ENCODE measurements at regions not wholly inside any gene's neighbourhood (a gene's known extent, or its start where the extent isn't known, plus 50 kb on each side); places are given as distances from the start of the nearest gene placed in this dataset.

GRCh38 chr6:106866875-106867658, 107.5 kb downstream of the CD24 start:
- H3K79me1 ChIP-seq (ENCODE audit: low read length), result no peaks in the 10 kb centered on the region
- H2BK120ac ChIP-seq (ENCODE audit: low read depth, low read length), result no peak overlapping the region
- no peak overlapping the region for H3K4ac ChIP-seq (ENCODE audit: low read depth, low read length)
- H3K23ac ChIP-seq (ENCODE audit: low read length), result no peak overlapping the region
- no peak overlapping the region for H3K56ac ChIP-seq (ENCODE audit: low read length)
- no peaks in the 10 kb centered on the region for H3K79me2 ChIP-seq (ENCODE audit: control insufficient read depth, insufficient read depth, low read length)
- no peaks in the 10 kb centered on the region for H3K36me3 ChIP-seq (ENCODE audit: control insufficient read depth, insufficient read depth, low read length)
- H3K4me1 ChIP-seq (ENCODE audit: control insufficient read depth, low read depth, low read length), result no peaks in the 10 kb centered on the region
- no peak overlapping the region for H4K8ac ChIP-seq (ENCODE audit: low read depth, low read length)
- no peak overlapping the region for H4K5ac ChIP-seq (ENCODE audit: low read length)
- no peak overlapping the region for H3K18ac ChIP-seq (ENCODE audit: low read length)
- H2BK15ac ChIP-seq (replicated peaks; ENCODE audit: low read depth), result no peak overlapping the region
- H2AK5ac ChIP-seq (ENCODE audit: low read length), result no peak overlapping the region
- no peaks in the 10 kb centered on the region for H3K27me3 ChIP-seq (ENCODE audit: insufficient read depth, low read length, poor library complexity)
- peak; percentile 19 for DNase-seq
- no peak overlapping the region for H3K4me2 ChIP-seq (ENCODE audit: low read length)
- H3K9ac ChIP-seq (ENCODE audit: low read length), result no peak overlapping the region
- H3K27ac ChIP-seq (ENCODE audit: low read depth, low read length), result no peak overlapping the region
- H2BK5ac ChIP-seq (ENCODE audit: low read length), result no peak overlapping the region
- H3K4me3 ChIP-seq (ENCODE audit: low read length), result no peak overlapping the region
- no CpG with 5 or more reads among the region's 15 CpGs for WGBS (ENCODE audit: extremely low coverage, insufficient coverage, low lambda C conversion rate)

GRCh38 chr6:106862858-106863257, 111.7 kb downstream of the CD24 start:
- Histone ChIP-seq H3K4ac (ENCODE audit: low read depth, low read length) (no peak overlapping the region), H3K4me3 (ENCODE audit: low read length) (no peak overlapping the region), H3K27me3 (ENCODE audit: insufficient read depth, low read length, poor library complexity) (no peaks in the 10 kb centered on the region), H3K79me1 (ENCODE audit: low read length) (no peaks in the 10 kb centered on the region), H2BK120ac (ENCODE audit: low read depth, low read length) (no peak overlapping the region), H2BK15ac (replicated peaks; ENCODE audit: low read depth) (no peak overlapping the region), H3K36me3 (ENCODE audit: control insufficient read depth, insufficient read depth, low read length) (no peaks in the 10 kb centered on the region), H4K8ac (ENCODE audit: low read depth, low read length) (no peak overlapping the region), H3K9ac (ENCODE audit: low read length) (no peak overlapping the region), H4K5ac (ENCODE audit: low read length) (no peak overlapping the region), H2AK5ac (ENCODE audit: low read length) (no peak overlapping the region), H3K23ac (ENCODE audit: low read length) (no peak overlapping the region), H3K4me2 (ENCODE audit: low read length) (no peak overlapping the region), H3K56ac (ENCODE audit: low read length) (no peak overlapping the region), H3K4me1 (ENCODE audit: control insufficient read depth, low read depth, low read length) (no peaks in the 10 kb centered on the region), H3K27ac (ENCODE audit: low read depth, low read length) (no peak overlapping the region), H3K79me2 (ENCODE audit: control insufficient read depth, insufficient read depth, low read length) (no peaks in the 10 kb centered on the region), H2BK5ac (ENCODE audit: low read length) (no peak overlapping the region), H3K18ac (ENCODE audit: low read length) (no peak overlapping the region)
- DNase-seq, result no peak
- WGBS (ENCODE audit: extremely low coverage, insufficient coverage, low lambda C conversion rate), result no CpG with 5 or more reads among the region's 4 CpGs

- Histone ChIP-seq H3K79me2 (ENCODE audit: control insufficient read depth, insufficient read depth, low read length) (no peaks in the 10 kb centered on the region), H2AK5ac (ENCODE audit: low read length) (no peak overlapping the region), H3K27me3 (ENCODE audit: insufficient read depth, low read length, poor library complexity) (no peaks in the 10 kb centered on the region), H2BK5ac (ENCODE audit: low read length) (no peak overlapping the region), H3K4ac (ENCODE audit: low read depth, low read length) (no peak overlapping the region), H3K9ac (ENCODE audit: low read length) (no peak overlapping the region), H3K56ac (ENCODE audit: low read length) (no peak overlapping the region), H3K4me3 (ENCODE audit: low read length) (no peak overlapping the region), H2BK120ac (ENCODE audit: low read depth, low read length) (no peak overlapping the region), H4K8ac (ENCODE audit: low read depth, low read length) (no peak overlapping the region), H3K27ac (ENCODE audit: low read depth, low read length) (no peak overlapping the region), H3K36me3 (ENCODE audit: control insufficient read depth, insufficient read depth, low read length) (no peaks in the 10 kb centered on the region), H3K18ac (ENCODE audit: low read length) (no peak overlapping the region), H3K79me1 (ENCODE audit: low read length) (no peaks in the 10 kb centered on the region), H3K4me1 (ENCODE audit: control insufficient read depth, low read depth, low read length) (no peaks in the 10 kb centered on the region), H2BK15ac (replicated peaks; ENCODE audit: low read depth) (no peak overlapping the region), H3K23ac (ENCODE audit: low read length) (no peak overlapping the region), H4K5ac (ENCODE audit: low read length) (no peak overlapping the region), H3K4me2 (ENCODE audit: low read length) (no peak overlapping the region)
- WGBS (ENCODE audit: extremely low coverage, insufficient coverage, low lambda C conversion rate), result no CpG with 5 or more reads among the region's 4 CpGs
- peak; percentile 37 for DNase-seq
Observed at GRCh38 chr6:106860940-106861339, 113.6 kb downstream of the CD24 start.

- H4K5ac ChIP-seq (ENCODE audit: low read length), result no peak overlapping the region
- no peak overlapping the region for H3K56ac ChIP-seq (ENCODE audit: low read length)
- no peaks in the 10 kb centered on the region for H3K36me3 ChIP-seq (ENCODE audit: control insufficient read depth, insufficient read depth, low read length)
- H2BK5ac ChIP-seq (ENCODE audit: low read length), result no peak overlapping the region
- H4K8ac ChIP-seq (ENCODE audit: low read depth, low read length), result no peak overlapping the region
- H3K9ac ChIP-seq (ENCODE audit: low read length), result no peak overlapping the region
- no peaks in the 10 kb centered on the region for H3K27me3 ChIP-seq (ENCODE audit: insufficient read depth, low read length, poor library complexity)
- H3K4ac ChIP-seq (ENCODE audit: low read depth, low read length), result no peak overlapping the region
- H2BK120ac ChIP-seq (ENCODE audit: low read depth, low read length), result no peak overlapping the region
- no peak overlapping the region for H2BK15ac ChIP-seq (replicated peaks; ENCODE audit: low read depth)
- H3K4me3 ChIP-seq (ENCODE audit: low read length), result no peak overlapping the region
- no peak overlapping the region for H3K27ac ChIP-seq (ENCODE audit: low read depth, low read length)
- no peak overlapping the region for H3K18ac ChIP-seq (ENCODE audit: low read length)
- no peak overlapping the region for H2AK5ac ChIP-seq (ENCODE audit: low read length)
- DNase-seq, result no peak
- H3K4me1 ChIP-seq (ENCODE audit: control insufficient read depth, low read depth, low read length), result no peaks in the 10 kb centered on the region
- no CpG with 5 or more reads among the region's 3 CpGs for WGBS (ENCODE audit: extremely low coverage, insufficient coverage, low lambda C conversion rate)
- no peak overlapping the region for H3K23ac ChIP-seq (ENCODE audit: low read length)
- H3K4me2 ChIP-seq (ENCODE audit: low read length), result no peak overlapping the region
- no peaks in the 10 kb centered on the region for H3K79me2 ChIP-seq (ENCODE audit: control insufficient read depth, insufficient read depth, low read length)
- H3K79me1 ChIP-seq (ENCODE audit: low read length), result no peaks in the 10 kb centered on the region
Observed at GRCh38 chr6:106858653-106859092, 115.9 kb downstream of the CD24 start.

GRCh38 chr6:106857771-106858652, 116.5 kb downstream of the CD24 start:
- Histone ChIP-seq H3K56ac (ENCODE audit: low read length) (no peak overlapping the region), H3K36me3 (ENCODE audit: control insufficient read depth, insufficient read depth, low read length) (no peaks in the 10 kb centered on the region), H4K5ac (ENCODE audit: low read length) (no peak overlapping the region), H2BK120ac (ENCODE audit: low read depth, low read length) (no peak overlapping the region), H3K4me2 (ENCODE audit: low read length) (no peak overlapping the region), H3K23ac (ENCODE audit: low read length) (no peak overlapping the region), H3K27ac (ENCODE audit: low read depth, low read length) (no peak overlapping the region), H2BK15ac (replicated peaks; ENCODE audit: low read depth) (no peak overlapping the region), H3K79me1 (ENCODE audit: low read length) (no peaks in the 10 kb centered on the region), H3K9ac (ENCODE audit: low read length) (no peak overlapping the region), H2BK5ac (ENCODE audit: low read length) (no peak overlapping the region), H3K18ac (ENCODE audit: low read length) (no peak overlapping the region), H2AK5ac (ENCODE audit: low read length) (no peak overlapping the region), H3K4ac (ENCODE audit: low read depth, low read length) (no peak overlapping the region), H3K4me1 (ENCODE audit: control insufficient read depth, low read depth, low read length) (no peaks in the 10 kb centered on the region), H3K27me3 (ENCODE audit: insufficient read depth, low read length, poor library complexity) (no peaks in the 10 kb centered on the region), H3K79me2 (ENCODE audit: control insufficient read depth, insufficient read depth, low read length) (no peaks in the 10 kb centered on the region), H4K8ac (ENCODE audit: low read depth, low read length) (no peak overlapping the region), H3K4me3 (ENCODE audit: low read length) (no peak overlapping the region)
- no peak for DNase-seq
- WGBS (ENCODE audit: extremely low coverage, insufficient coverage, low lambda C conversion rate), result no CpG with 5 or more reads among the region's 9 CpGs

Measured in mesendoderm (in vitro differentiated cells).